Trophoblast cell (in vitro differentiated cells and primary cell): ENCODE measurements at regions not wholly inside any gene's neighbourhood (a gene's known extent, or its start where the extent isn't known, plus 50 kb on each side); places are given as distances from the start of the nearest gene placed in this dataset.

Experiments
- DNase-seq, 2 donors: peaks; one replicate each; pipeline ENCODE4 v3.0.0-alpha.2; 2016
- H2AFZ ChIP-seq: 2 replicates; pipeline ENCODE4 v1.6.1; 2013; ENCODE audit warnings: low read length, moderate library complexity, mild to moderate bottlenecking; ENCODE audit not compliant: insufficient read depth, poor library complexity
- H2AK5ac ChIP-seq: 2 replicates; pipeline ENCODE4 v1.6.1; 2013; ENCODE audit warnings: mild to moderate bottlenecking, low read length
- H2BK120ac ChIP-seq: 2 replicates; pipeline ENCODE4 v1.6.1; 2013; ENCODE audit warnings: low read length, mild to moderate bottlenecking, moderate library complexity; ENCODE audit not compliant: insufficient read depth, poor library complexity
- H2BK12ac ChIP-seq: 2 replicates; pipeline ENCODE4 v1.6.1; 2013; ENCODE audit warnings: mild to moderate bottlenecking, low read length, moderate library complexity
- H2BK5ac ChIP-seq: 2 replicates; pipeline ENCODE4 v1.6.1; 2013; ENCODE audit warnings: low read length, low read depth, moderate library complexity, mild to moderate bottlenecking; ENCODE audit not compliant: poor library complexity
- H3K14ac ChIP-seq: 2 replicates; pipeline ENCODE4 v1.6.1; 2013; ENCODE audit warnings: mild to moderate bottlenecking, low read length
- H3K18ac ChIP-seq: 2 replicates; pipeline ENCODE4 v1.6.1; 2013; ENCODE audit warnings: mild to moderate bottlenecking, low read length
- H3K23ac ChIP-seq: 2 replicates; pipeline ENCODE4 v1.6.1; 2013; ENCODE audit warnings: low read length
- H3K27ac ChIP-seq: 2 replicates; pipeline ENCODE4 v1.5.1; 2013; ENCODE audit warnings: low read depth, mild to moderate bottlenecking, inconsistent platforms, low read length, moderate library complexity
- H3K27me3 ChIP-seq: 2 replicates; pipeline ENCODE4 v1.6.1; 2013; ENCODE audit warnings: inconsistent platforms, mild to moderate bottlenecking, low read length, moderate library complexity; ENCODE audit not compliant: insufficient read depth
- H3K36me3 ChIP-seq, 2 experiments: 1 replicate in 1 of 2; 2 replicates in 1 of 2; pipeline ENCODE4 v1.6.1; 2013; ENCODE audit warnings: low read length in 2 of 2, mild to moderate bottlenecking in 2 of 2, moderate library complexity in 1 of 2; ENCODE audit not compliant: insufficient read depth in 2 of 2, control insufficient read depth in 1 of 2
- H3K4ac ChIP-seq: 2 replicates; pipeline ENCODE4 v1.6.1; 2013; ENCODE audit warnings: low read depth, mild to moderate bottlenecking, low read length, moderate library complexity
- H3K4me1 ChIP-seq, 2 experiments: 1 replicate in 1 of 2; 2 replicates in 1 of 2; pipeline ENCODE4 v1.6.1; 2013; ENCODE audit warnings: low read length in 2 of 2, mild to moderate bottlenecking in 2 of 2, moderate library complexity in 1 of 2; ENCODE audit not compliant: insufficient read depth in 2 of 2, control insufficient read depth in 1 of 2
- H3K4me2 ChIP-seq: 2 replicates; pipeline ENCODE4 v1.6.1; 2013; ENCODE audit warnings: inconsistent platforms, mild to moderate bottlenecking, low read length, moderate library complexity
- H3K4me3 ChIP-seq: 2 replicates; pipeline ENCODE4 v1.5.1; 2013; ENCODE audit warnings: mild to moderate bottlenecking, low read depth, low read length, inconsistent platforms
- H3K79me1 ChIP-seq: one replicate; pipeline ENCODE4 v1.6.1; 2013; ENCODE audit warnings: low read length
- H3K79me2 ChIP-seq: 2 replicates; pipeline ENCODE4 v1.6.1; 2013; ENCODE audit warnings: low read length, mild to moderate bottlenecking; ENCODE audit not compliant: control insufficient read depth, insufficient read depth, poor library complexity
- H3K9ac ChIP-seq: 2 replicates; pipeline ENCODE4 v1.6.1; 2013; ENCODE audit warnings: mild to moderate bottlenecking, low read length
- H3K9me3 ChIP-seq: 2 replicates; pipeline ENCODE4 v1.6.1; 2013; ENCODE audit warnings: low read depth, mild to moderate bottlenecking, control low read depth, inconsistent platforms, low read length; ENCODE audit not compliant: insufficient read depth
- H4K12ac ChIP-seq: 2 replicates; pipeline ENCODE4 v1.6.1; 2013; ENCODE audit warnings: low read depth, mild to moderate bottlenecking, low read length, moderate library complexity
- H4K8ac ChIP-seq: 2 replicates; pipeline ENCODE4 v1.6.1; 2013; ENCODE audit warnings: low read depth, mild to moderate bottlenecking, low read length, moderate library complexity
- H4K91ac ChIP-seq: one replicate; pipeline ENCODE4 v1.6.1; 2013; ENCODE audit warnings: low read depth, mild to moderate bottlenecking, low read length, moderate library complexity
- WGBS: extraction: QIAGEN DNeasy Blood & Tissue Kit; methylation state at CpG from one replicate; pipeline ENCODE4 v1.1.7; 2013; ENCODE audit warnings: missing lambda C conversion rate; ENCODE audit not compliant: insufficient read length, insufficient coverage; ENCODE audit errors: extremely low coverage; 5-methylcytosine and 5-hydroxymethylcytosine counted together

DNA sequence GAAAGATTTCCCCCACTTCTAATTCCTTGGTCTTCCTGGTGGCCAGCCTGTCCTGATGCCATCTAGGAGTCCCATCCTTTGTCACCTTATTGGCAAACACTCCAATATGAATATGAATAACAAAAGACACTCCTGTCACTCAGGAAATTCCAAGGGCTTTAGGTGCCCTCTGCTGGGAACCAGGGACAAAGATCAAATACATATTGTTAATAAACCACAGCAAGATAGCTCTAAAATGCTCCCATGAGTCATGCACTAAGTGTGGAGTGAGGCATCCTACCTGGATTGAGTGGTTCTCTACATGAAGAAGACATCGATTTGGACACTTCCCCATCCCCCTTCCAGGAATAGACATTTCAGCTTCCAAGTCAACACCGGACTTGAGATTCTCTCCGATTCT lies 823.6 kb downstream of the TBC1D22A start:
- Histone ChIP-seq H3K36me3 (no peaks in the 10 kb centered on the region), H3K4me1 (no peaks in the 10 kb centered on the region), H3K27me3 (no peaks in the 10 kb centered on the region), H3K4me3 (no peak overlapping the region), H2AFZ (no peak overlapping the region), H2BK120ac (no peak overlapping the region), H4K8ac (no peak overlapping the region), H3K18ac (no peak overlapping the region), H2BK12ac (no peak overlapping the region), H4K91ac (no peak overlapping the region), H3K4ac (no peak overlapping the region), H3K23ac (no peak overlapping the region), H2AK5ac (no peak overlapping the region), H2BK5ac (no peak overlapping the region), H3K9ac (no peak overlapping the region), H3K27ac (no peak overlapping the region), H3K14ac (no peak overlapping the region), H3K79me2 (no peaks in the 10 kb centered on the region), H3K4me2 (no peak overlapping the region), H3K79me1 (no peaks in the 10 kb centered on the region), H3K9me3 (peaks cover 38% of the 10 kb centered on the region), H4K12ac (no peak overlapping the region)
- DNase-seq: no peak
- WGBS: no CpG with 5 or more reads among the region's 3 CpGs

GRCh38 chr22:47583959-47584562 lies 821.6 kb downstream of the TBC1D22A start:
- no peak overlapping the region for H4K91ac ChIP-seq
- no peak overlapping the region for H3K4me2 ChIP-seq
- no peak overlapping the region for H2BK120ac ChIP-seq
- no peak overlapping the region for H3K18ac ChIP-seq
- H3K27ac ChIP-seq: no peak overlapping the region
- no peaks in the 10 kb centered on the region for H3K36me3 ChIP-seq
- no peak overlapping the region for H2BK5ac ChIP-seq
- no peaks in the 10 kb centered on the region for H3K79me1 ChIP-seq
- no peak overlapping the region for H3K4ac ChIP-seq
- peaks cover 22% of the 10 kb centered on the region for H3K9me3 ChIP-seq
- H3K4me1 ChIP-seq: no peaks in the 10 kb centered on the region
- no peak overlapping the region for H3K14ac ChIP-seq
- DNase-seq: no peak
- no peaks in the 10 kb centered on the region for H3K79me2 ChIP-seq
- H4K8ac ChIP-seq: no peak overlapping the region
- no peak overlapping the region for H2BK12ac ChIP-seq
- H3K23ac ChIP-seq: no peak overlapping the region
- no peak overlapping the region for H3K4me3 ChIP-seq
- H2AK5ac ChIP-seq: no peak overlapping the region
- H2AFZ ChIP-seq: no peak overlapping the region
- H3K27me3 ChIP-seq: no peaks in the 10 kb centered on the region
- H4K12ac ChIP-seq: no peak overlapping the region
- WGBS: no CpG with 5 or more reads among the region's 2 CpGs
- no peak overlapping the region for H3K9ac ChIP-seq

GRCh38 chr22:47582067-47582466 lies 819.6 kb downstream of the TBC1D22A start:
- Histone ChIP-seq H2BK5ac (no peak overlapping the region), H2AFZ (no peak overlapping the region), H3K14ac (no peak overlapping the region), H3K18ac (no peak overlapping the region), H2BK120ac (no peak overlapping the region), H4K8ac (no peak overlapping the region), H3K9me3 (peaks cover 13% of the 10 kb centered on the region), H3K4ac (no peak overlapping the region), H3K9ac (no peak overlapping the region), H3K79me2 (no peaks in the 10 kb centered on the region), H3K27me3 (no peaks in the 10 kb centered on the region), H4K12ac (no peak overlapping the region), H2AK5ac (no peak overlapping the region), H3K23ac (no peak overlapping the region), H2BK12ac (no peak overlapping the region), H3K36me3 (no peaks in the 10 kb centered on the region), H4K91ac (no peak overlapping the region), H3K4me1 (no peaks in the 10 kb centered on the region), H3K79me1 (no peaks in the 10 kb centered on the region), H3K27ac (no peak overlapping the region), H3K4me3 (no peak overlapping the region), H3K4me2 (no peak overlapping the region)
- DNase-seq: no peak
- WGBS: no CpG with 5 or more reads among the region's 1 CpG

DNA sequence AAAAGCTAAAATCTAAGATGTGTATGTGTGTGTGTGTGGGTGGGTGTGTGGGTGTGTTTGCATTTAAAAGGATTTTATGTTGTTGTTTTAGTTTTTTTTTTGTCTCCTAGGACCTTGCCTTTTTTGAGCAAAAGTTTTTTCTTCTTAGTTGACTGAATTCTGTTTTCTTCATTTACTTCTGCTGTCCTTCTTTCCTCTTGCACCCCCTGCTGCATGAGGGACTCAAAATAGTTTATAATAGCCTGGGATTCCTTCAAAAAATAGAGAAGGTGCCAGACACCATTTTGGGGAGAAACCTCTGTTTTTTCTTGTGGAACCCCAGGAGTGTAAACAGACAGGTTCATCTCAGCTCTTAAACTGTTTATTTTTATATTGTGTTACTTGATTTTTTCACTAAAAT lies 817.7 kb downstream of the TBC1D22A start:
- H3K27me3 ChIP-seq: no peaks in the 10 kb centered on the region
- no peaks in the 10 kb centered on the region for H3K4me1 ChIP-seq
- no peak overlapping the region for H2BK120ac ChIP-seq
- H3K23ac ChIP-seq: no peak overlapping the region
- H3K4me3 ChIP-seq: no peak overlapping the region
- peaks cover 14% of the 10 kb centered on the region for H3K9me3 ChIP-seq
- no peak overlapping the region for H2AFZ ChIP-seq
- H3K36me3 ChIP-seq: no peaks in the 10 kb centered on the region
- no peak overlapping the region for H4K12ac ChIP-seq
- H2AK5ac ChIP-seq: no peak overlapping the region
- H3K4me2 ChIP-seq: no peak overlapping the region
- H3K9ac ChIP-seq: no peak overlapping the region
- no peak overlapping the region for H4K91ac ChIP-seq
- H3K18ac ChIP-seq: no peak overlapping the region
- no peak overlapping the region for H3K14ac ChIP-seq
- H3K79me1 ChIP-seq: no peaks in the 10 kb centered on the region
- H2BK12ac ChIP-seq: no peak overlapping the region
- H4K8ac ChIP-seq: no peak overlapping the region
- no peak overlapping the region for H3K4ac ChIP-seq
- no peak overlapping the region for H2BK5ac ChIP-seq
- H3K27ac ChIP-seq: no peak overlapping the region
- DNase-seq: no peak
- H3K79me2 ChIP-seq: no peaks in the 10 kb centered on the region
